GM18861 (cell line): ENCODE measurements at regions not wholly inside any gene's neighbourhood (a gene's known extent, or its start where the extent isn't known, plus 50 kb on each side); places are given as distances from the start of the nearest gene placed in this dataset.

ENCODE experiments used
- ATAC-seq: cut with Tn5 transposase; IDR thresholded peaks from one replicate; pipeline ENCODE4 v1.9.1; 2021; ENCODE audit not compliant: unreplicated experiment

DNA sequence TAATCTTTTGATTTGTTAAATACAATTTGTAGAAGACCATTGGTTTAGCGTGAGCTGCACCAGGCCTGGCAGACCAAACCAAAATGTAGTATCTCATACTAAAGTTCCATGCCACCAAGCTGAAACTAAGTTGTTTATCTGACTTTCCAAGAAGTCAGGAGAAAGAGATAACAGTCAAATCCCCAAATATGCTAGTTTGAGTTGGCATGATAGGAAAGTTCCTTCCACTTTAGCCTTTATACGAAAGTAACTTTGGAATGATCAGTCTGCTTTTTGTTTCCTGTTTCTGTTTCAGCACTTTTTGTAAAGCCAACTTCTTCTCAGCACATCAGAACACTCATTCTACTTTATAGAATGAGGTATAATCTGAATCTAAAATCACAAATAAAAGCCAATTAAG is 449.2 kb downstream of the GRXCR1 start:
- ATAC-seq, result no peak

DNA sequence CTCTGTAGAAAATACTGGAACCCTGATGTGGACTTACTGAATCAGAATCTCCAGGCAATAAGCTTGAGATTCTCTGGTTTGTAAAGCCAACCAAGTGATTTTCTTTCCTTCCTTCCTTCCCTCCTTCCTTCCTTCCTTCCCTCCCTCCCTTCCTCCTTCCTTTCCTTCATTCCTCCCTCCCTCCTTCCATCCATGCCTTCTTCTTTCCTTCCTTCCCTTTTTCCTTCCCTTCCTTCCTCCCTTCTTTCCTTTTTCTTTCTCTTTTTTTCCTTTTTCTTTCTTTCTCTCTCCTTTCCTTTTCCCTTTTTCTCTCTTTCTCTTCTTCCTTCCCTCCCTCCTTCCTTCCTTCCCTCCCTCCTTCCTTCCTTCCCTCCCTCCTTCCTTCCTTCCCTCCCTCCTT is 450.8 kb downstream of the GRXCR1 start:
- ATAC-seq, result no peak

DNA sequence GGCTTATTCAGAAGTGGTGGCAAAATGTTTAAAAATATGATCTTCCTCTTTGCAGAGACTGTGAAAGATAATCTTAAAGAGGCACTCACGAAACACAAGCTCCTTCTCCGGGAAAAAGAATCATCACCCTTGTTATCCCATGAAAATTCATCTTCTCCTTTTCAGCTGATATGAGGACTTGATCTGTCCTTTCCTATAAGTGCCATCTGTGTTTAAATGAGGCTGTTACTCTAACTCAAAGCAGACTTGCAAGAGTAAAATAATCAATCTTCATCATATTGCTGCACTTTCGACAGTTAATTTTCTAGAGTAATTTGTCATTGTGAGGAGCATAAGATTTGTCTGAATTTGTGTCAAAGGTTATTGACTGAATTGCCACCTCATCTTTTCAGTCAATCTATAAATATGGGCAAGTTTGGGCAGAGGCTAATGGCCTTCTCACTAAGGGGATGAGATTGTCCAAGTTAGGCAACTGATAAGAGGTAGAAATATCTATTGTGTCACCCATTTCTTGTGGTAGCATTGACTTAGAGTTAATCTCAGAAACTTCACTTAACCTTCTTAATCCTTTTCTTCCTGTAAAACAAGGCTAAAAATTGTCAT is 452.9 kb downstream of the GRXCR1 start:
- ATAC-seq, result no peak

DNA sequence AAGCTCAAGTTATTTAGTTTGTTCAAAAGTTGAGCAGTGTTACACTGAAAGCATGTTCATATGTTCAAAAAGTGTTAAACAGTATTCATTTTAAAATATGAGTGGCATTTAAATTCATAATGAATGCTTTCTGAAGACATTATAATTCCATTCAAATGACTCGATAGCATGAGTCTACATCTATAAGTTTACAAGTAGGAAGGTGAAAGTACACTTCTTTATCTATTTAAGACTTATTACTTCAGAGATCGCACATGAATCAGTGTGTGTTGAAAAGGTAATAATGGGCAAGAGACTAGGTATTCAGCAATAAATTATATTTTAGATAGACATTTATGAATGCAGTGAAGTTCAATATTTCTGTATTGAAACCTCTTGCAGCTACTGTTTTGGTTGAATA is 456.1 kb downstream of the GRXCR1 start:
- ATAC-seq, result no peak

DNA sequence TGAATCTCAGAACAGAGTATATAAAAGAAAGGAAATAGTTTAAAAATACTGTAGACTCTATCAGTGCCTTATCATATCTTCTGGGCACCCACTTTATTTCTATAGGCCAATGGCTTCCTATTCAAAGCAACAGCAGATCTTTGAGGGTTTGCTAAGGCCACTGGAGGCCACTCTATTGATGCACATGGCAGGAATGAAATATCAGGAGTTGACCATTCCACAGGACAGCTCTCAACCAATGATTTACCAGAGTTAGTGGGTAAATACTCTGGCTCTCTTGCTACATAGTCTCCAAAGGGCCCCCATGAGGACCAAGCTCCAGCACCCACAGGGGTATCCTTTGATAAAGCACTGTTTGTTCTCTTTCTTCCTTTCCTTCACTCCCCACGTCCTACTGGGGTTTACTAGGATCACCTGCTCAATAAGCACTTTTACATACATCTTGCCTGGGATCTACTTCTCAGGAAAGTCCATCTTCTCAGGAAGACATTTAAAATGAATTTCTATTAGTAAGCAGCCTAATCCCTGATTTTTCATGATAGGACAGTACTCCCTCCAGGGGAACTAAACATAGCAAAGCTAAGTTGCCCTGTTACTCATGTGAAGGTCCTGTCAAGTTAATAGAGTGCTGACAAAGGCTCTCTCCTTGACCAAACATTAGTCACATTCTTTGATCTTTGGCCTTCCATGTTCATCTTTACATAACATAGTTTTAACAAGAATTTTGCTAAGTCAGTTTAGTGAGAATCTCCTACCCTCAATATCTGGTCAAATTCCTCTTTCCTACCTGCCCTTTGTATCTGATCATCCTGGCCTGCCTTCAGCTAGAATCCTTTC is 459.7 kb downstream of the GRXCR1 start:
- ATAC-seq, result no peak

DNA sequence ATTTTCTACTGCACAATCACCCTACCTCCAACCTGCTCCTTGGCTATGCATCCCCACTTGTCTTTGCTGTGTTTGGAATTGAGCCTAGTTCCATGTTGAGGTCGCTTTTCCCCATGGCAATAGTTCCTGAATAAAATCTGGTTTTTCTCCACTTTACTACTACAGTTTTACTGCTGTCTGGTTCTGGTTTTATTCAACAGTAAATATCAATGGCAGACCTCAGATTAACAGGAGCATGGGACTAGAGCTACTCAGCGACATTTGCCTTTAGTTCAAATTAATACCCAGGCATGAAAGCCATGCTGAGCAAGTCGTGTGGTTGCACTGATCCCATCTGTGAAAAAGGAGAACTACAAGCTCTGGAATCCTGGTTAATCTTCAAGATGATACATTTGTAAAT is 460.3 kb downstream of the GRXCR1 start:
- no peak for ATAC-seq

DNA sequence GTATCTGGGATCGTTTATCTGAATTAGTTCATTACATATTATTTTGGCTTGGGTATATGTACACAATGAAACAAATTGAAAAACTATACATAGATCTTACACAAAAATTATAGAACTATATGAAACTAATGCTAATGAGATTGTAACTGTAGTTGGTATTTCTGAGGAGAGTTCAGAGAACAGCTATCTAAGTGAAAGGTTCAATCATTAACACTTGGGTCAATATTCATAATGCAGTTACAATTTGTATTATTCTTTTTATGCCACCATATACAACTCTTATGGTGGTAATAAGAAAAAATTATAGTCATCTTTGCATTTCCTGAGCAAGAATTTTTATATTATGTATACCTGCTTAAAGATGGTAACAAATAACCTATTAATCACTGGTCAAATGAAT is 461.0 kb downstream of the GRXCR1 start:
- ATAC-seq, result no peak

DNA sequence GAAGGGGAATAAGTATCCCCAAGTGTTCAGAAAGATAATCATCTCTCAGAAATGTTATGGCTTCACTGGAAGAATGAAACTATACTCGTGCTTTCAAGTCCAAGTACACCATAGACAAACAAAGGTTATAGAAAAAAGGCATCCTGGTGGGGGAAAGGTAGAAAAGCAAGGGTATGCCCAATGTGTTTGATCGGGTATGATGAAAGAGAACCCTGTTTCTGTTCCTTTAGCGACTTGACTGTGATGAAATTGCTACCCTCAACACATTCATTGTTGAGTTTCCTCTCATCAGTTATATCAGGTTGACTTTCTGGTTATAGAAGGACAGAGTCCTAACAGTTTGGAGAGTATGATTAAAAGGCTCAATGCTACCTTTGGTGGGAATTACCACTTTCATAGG is 464.3 kb downstream of the GRXCR1 start:
- ATAC-seq, result no peak

DNA sequence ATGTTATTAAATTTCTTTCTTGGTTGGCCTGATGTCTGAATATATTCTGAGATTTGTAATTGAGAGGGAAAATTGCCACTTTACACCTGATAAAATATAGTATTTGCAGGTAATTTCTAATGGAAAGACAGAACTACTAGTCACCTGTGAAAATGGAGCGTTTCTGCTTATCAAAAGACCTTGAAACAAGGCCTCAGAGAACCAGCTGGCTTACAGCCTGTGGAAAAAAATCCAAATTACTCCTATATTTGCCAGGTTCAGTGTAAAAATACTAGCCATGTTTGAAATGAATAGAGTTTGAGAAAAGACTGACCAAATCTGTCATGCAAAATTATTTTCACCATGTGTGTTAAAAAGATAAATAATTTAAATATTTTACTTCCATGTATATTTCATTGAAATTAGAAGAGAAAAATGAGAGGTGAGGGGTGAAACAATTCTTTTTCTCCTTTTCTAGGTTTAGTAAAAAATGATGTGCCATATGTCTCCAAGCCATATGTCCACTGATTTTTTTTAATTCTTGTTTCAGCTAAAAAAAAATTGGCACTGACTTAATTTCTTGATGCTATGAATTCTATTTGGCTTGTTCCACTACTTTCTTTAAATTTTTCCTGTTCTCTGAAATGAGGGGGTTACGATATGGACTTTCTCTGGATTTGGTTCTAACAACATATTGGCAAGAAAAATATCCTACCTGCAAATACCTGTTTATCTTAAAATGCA is 464.9 kb downstream of the GRXCR1 start:
- no peak for ATAC-seq

DNA sequence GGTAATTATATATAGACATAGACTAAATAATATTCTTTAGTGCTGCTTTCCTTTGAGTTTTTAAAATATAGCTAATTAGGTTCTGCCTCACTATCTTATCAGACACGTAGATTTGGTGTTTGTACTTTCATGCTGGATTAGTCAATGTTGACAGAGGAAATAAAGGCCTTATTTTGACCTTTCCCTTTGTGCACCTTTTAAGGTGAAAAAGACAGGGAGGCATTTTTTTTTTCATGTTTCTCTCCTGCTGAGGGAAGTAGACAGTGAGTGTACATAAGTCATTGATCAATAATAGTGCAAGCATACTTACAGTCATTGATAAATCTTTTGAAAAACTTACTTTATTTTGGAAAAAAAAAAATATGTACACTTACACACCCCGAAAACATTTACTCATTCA is 467.8 kb downstream of the GRXCR1 start:
- ATAC-seq, result no peak

DNA sequence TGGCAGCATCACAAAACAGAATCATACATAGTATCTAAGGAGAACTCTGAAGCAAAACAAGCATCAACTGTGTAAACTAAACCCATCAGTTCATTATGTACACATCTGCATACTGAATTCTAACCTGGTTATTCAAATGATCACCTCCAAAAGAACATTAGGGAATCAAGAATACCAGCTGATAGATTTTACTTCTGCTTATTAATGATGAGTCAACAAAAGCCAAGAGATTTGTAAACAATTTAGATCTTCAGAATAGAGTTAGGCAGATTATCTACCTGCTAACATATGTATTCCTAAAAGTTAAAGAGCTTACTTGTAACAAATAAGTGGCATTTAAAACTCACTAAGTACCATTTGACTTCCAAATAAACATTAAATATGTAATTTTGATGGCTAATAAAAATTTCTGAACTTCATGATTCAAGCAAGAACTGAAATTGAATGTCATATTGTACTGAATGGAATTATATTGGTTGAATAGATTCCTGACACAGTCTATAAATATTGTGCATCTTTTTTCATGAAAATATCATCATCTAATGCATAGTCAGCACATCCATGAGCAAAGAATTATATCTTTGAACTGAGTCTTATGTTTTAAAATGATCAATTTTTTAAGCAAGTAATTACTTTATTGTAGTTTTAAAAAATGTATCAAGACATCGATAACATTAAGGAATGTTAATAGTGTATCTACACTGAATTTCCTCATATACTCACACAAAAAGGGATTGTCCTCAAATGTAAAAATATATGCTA is 470.5 kb downstream of the GRXCR1 start:
- no peak for ATAC-seq

DNA sequence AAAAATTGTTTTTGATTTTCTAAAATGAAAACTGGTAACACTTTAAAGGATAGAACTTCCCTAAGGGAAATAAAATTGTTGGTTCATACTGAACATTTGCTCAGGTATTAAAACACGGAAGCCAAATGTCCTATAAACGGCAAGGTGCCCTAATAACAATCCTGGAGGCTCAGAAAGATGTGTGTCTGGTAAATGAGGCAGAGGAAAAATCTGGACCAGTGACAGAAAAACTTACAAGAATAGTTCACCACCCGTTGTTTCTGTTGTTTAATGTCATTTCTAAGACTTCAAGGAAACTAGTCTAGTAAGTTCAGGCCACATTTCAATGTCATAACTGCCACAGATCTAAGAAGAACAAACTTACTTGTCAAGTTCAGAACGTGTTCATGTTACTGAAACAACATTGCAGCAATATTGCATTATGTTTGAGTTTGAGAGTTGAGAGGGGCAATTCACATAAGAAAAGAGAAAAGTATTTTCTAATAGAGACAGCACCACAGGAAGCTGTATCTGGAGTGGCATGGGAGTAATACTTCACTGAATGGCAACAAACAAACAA is 476.6 kb downstream of the GRXCR1 start:
- no peak for ATAC-seq

DNA sequence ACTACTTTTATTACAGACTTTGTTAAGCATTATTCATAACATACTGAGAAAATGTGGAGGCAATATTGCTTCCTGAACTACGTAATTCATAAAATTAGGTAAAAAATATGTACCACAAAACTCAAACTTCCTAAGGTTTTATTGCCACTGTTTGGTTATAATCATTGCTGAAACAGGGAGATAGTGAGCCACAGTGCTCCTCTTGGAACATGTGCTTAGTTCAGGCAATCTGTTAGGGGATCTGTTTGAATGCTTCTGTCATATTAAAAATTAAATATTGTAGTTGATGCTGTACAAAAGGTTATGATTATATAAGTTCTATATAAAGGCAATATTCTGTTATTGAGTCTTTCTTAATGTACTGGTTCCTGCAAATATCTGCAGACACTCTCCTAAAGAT is 480.7 kb downstream of the GRXCR1 start:
- ATAC-seq, result no peak

DNA sequence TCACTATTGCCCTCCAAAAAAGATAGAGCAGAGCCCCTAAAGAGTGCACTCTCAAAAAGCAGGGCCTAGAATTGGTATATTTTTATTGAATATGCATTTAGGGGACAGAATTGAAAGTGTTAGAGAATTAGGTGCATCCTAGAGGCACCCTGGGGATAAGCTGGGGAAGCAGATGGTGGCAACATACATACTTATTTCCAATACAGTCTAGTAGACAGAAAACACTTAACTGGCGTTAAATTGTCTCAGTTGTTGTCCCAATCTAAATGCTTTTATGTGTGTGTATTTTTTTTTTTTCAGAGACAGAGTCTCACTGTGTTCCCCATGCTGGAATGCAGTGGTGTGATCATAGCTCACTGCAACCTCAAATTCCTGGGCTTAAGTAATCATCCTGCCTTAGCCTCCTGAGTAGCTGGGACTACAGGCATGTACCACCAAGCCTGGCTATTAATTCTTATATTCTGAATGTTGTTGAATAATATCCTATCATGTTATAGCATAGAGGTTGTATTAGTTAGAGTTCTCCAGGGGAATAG is 481.8 kb downstream of the GRXCR1 start:
- ATAC-seq, result no peak

DNA sequence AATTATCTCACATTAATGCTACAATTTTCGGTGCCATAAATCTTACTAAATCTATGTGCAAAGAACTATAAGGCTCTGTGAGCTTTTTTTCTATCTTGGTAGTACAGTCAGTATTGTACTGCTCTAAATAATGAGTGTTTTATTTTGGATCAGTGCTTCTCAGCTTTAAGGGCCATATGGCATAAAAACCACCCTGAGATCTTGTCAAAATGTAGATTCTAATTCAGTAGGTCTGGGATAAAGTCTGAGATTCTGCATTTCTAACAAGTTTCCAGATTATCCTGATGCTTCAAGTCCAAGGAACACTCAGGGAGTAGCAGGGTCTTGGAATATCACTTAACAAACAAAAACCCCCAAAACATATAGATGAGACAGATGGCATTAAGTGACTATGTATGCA is 486.5 kb downstream of the GRXCR1 start:
- no peak for ATAC-seq

DNA sequence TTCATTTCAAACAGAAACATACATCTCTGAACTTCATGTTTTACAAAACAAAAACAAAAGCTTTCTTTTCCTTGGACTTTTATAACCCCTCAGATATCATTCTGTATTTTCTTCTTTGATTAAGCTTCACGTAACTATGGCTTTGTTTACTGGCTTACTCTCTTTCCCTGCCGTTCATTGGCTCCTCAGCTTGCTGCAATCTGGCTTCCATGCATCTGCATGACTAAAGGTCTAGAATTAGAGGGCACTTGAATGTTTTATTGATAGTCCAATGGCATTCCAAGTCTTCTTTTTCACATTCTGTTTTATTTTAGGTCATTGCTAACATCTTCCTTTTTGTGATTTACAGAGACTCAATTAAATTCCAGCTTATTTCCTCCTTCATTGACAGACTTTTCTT is 487.6 kb downstream of the GRXCR1 start:
- no peak for ATAC-seq

DNA sequence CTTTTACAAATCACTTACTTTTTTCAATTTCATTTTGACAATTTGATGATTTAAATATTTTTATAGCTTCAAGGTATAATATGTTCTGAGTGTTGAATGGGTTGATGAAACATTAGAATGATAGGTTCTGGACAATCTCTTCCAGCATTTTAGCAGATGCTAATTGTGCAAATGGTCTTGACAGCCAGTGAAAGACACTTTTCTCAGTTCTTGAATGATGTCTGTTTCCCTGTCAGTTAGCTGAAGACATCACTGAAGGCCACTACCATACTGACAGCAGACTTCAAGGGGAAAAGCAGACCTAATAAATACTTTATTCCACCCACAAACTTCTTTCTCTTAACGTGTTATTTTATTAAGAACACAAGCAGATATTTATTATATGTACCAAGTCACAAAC is 498.6 kb downstream of the GRXCR1 start:
- ATAC-seq, result no peak

DNA sequence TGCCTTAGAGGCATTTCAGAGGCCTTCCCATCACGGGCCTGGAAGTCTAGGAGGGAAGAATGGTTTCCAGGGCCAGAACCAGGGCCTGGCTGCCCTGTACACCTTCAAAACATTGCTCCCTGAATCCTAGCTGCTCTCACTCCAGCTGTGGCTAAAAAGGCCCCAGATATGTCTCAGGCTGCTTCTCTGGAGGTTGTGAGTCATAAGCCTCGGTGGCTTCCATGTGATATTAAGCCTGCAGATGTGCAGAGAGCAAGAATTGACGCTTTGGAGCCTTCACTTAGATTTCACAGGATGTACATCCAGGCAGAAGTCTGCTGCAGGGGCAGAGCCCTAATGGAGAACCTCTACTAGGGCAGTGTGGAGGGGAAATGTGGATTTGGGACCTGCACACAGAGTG is 502.5 kb downstream of the GRXCR1 start:
- ATAC-seq, result no peak

DNA sequence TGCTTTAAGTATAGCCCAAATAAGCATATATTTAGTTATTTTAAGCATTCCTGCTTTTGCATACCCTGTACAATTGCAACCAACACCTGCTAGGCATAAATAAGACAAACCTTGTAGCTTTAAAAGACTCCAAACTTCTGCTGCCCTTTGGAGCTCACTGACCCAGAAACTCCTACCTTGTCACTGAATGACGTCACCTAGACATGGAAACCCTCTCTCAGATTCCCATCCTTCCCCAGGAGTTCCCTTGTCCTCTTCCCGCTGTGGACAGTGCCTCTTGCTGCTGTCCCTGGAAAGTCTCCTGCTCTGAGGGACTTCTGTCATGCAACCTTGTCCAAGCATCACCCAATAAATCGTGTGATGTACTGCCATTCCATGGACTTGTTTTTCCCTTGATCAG is 507.2 kb downstream of the GRXCR1 start:
- no peak for ATAC-seq

DNA sequence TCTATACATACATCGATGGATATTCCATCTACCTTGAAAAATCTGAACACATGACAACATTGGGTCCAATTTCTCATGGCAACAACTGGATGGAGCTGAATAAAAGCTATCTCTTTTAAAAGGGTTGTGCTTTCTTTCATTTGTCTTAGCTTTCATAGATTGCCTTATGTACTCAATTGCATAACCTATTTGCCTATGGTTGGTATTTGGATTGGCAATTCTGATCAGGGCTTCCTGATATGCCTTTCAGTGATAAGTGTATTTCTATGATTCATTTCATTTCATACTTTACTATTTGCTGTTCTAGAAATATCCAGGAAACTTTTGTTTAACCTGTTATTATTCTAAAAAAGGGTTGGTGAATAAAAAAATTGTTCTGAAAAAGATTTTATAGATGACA is 509.9 kb downstream of the GRXCR1 start:
- ATAC-seq, result no peak

DNA sequence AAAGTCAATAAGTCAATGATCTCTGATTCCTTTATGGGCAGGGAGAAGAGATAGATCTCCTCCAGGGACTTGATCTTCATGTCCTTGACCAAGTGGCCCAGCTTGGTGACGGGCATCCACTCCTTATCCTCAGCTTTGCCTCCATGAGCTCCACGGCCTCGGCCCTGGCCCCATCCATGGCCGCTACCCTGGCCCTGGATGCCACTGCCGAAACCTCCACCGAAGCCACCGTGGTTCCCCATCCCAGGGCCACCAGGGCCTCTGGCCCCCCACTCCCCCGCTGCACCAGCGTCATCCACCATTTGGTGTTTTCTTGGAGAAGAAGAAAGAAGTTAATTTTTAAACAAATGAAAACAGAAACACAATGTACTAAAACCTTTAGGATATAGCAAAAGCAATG is 518.1 kb downstream of the GRXCR1 start:
- ATAC-seq, result no peak
